ENCODE measurements at regions not wholly inside any gene's neighbourhood (a gene's known extent, or its start where the extent isn't known, plus 50 kb on each side); places are given as distances from the start of the nearest gene placed in this dataset.

GRCh38 chr12:58814036-58814435 is 106.3 kb downstream of the LRIG3 start:
- no peak for DNase-seq

DNA sequence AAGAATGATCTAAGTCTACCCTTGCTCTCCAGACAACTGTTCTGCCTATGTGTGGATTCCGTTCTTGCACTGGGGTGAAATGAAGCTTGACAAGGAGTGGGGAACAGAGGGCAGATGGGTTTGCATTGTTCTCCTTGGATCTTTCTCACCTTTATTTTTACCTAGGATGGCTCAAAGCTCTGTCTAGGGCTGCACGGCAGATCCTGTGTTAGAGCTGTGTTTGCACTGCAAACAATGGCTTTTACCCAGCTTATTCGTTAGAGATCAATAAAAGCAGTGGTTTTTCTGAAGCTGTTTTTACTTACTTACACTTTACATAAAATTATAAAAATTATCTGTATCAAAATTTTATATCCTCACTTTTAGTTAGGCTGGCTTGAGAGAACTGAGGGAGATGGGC is 105.1 kb downstream of the LRIG3 start:
- no peak for DNase-seq

DNA sequence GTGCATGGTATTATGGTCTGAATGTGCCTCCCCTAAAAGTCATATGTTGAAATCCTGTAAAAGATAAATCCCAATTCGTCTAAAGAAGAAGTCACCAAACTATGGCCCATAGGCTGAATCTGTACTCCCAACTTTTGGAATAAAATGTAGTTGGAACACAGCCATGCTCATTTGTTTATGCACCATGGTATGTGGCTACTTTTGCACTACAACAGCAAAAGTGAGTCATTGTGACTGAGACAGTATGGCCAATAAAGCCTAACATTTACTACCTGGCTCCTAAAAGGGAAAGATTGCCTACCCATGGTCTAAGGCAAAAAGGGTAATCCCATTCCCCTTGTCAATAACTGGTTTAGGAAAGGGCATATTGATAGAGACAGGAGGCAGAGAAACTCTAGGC is 101.8 kb downstream of the LRIG3 start:
- no peak for DNase-seq

GRCh38 chr12:58819345-58819744 is 101.0 kb downstream of the LRIG3 start:
- DNase-seq, result no peak

- no peak for DNase-seq
Measured at GRCh38 chr12:58819985-58820384, 100.3 kb downstream of the LRIG3 start.
